Tongue (tissue), 1 donor: ENCODE measurements at regions not wholly inside any gene's neighbourhood (a gene's known extent, or its start where the extent isn't known, plus 50 kb on each side); places are given as distances from the start of the nearest gene placed in this dataset.
"Not testable (repeated sequence)": the region's sequence is repeated elsewhere in the genome, so short reads cannot be mapped to it uniquely, and the experiment has no call there.

Experiments
- DNase-seq: peaks from one replicate; pipeline ENCODE4 v3.0.0-alpha.2; 2015

DNA sequence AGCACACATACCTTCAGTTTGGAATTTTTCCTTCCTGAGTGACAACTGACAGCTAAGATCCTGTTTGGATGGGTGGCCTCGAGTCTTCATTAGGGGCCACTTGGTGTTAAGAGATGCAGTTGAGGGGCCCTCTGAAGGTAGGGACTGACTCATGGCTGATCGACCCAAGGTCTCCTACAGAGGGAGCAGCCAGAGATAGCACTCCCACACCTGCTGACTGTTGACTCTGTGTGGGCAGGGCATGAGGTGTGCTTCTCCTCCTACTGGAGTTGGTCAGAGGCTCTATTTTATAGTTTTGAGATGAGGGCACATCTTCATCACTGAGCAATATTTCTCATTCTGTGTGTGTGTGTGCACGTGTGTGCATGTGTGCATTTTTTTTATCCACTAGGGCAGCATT is 378.8 kb upstream of the PODXL start:
- DNase-seq, result no peak

- DNase-seq, result no peak
Observed at GRCh38 chr7:131934452-131934851, 378.0 kb upstream of the PODXL start.

- no peak for DNase-seq
Observed at GRCh38 chr7:131933751-131934289, 377.4 kb upstream of the PODXL start.

GRCh38 chr7:131933219-131933618 is 376.8 kb upstream of the PODXL start:
- not testable (repeated sequence) for DNase-seq

- DNase-seq, result no peak
Observed at GRCh38 chr7:131932271-131932670, 375.8 kb upstream of the PODXL start.

- DNase-seq, result no peak
Observed at GRCh38 chr7:131931370-131931769, 374.9 kb upstream of the PODXL start.

- DNase-seq, result no peak
Observed at GRCh38 chr7:131929632-131930031, 373.2 kb upstream of the PODXL start.

GRCh38 chr7:131927770-131928423 is 371.5 kb upstream of the PODXL start:
- DNase-seq, result no peak

GRCh38 chr7:131925636-131926035 is 369.2 kb upstream of the PODXL start:
- no peak for DNase-seq

- DNase-seq, result no peak
Observed at GRCh38 chr7:131924857-131925256, 368.4 kb upstream of the PODXL start.

DNA sequence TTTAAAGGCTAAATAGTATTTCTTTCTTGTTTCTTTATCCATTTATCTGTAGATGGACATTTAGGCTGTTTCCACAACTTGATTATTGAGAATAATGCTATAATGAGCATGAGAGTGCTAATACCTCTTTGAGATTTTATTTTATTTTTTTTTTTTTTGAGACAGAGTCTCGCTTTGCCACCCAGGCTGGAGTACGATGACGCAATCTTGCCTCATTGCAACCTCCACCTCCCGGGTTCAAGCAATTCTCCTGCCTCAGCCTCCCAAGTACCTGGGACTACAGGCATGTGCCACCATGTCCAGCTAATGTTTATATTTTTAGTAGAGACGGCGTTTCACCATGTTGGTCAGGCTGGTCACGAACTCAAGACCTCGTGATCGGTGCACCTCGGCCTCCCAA is 366.5 kb upstream of the PODXL start:
- DNase-seq, result not testable (repeated sequence)

GRCh38 chr7:131921016-131921415 is 364.6 kb upstream of the PODXL start:
- no peak for DNase-seq

DNA sequence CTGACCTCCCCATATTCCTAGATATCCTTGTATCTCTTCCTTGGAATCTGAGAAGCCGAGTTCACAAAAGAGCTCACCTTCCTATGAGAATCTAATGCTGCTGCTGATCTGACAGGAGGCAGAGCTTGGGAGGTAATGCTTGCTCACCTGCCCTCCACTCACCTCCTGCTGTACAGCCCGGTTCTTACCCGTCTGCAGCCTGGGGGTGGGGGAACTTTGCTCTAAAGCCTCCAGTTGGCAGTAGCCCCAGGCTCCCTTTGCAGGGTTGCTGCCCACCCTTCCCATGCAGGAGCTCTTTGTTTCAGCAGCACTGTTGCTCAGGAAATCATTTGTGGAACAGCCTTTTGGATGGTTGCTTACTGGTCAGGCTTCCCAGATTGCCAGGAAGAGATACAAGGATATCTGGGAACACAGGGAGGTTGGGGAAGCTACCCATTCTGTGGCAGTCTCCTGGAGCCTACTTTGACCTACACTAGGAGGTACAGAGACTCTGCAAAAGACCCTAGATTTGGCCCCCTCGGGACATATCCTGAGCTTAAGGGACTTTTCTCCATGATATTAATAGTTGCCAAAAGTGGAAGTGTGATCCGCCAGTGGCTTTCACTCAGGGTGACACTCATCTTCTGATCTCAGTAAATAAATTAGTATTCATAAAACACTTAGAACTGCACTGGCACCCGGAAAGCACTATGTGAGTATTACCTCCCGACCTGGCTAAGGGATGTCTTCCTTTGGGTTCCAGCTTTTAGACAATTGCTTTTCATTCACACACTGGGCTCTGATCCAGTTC is 363.7 kb upstream of the PODXL start:
- no peak for DNase-seq

- DNase-seq, result no peak
Observed at GRCh38 chr7:131911112-131911511, 354.7 kb upstream of the PODXL start.

GRCh38 chr7:131909151-131909768 is 352.8 kb upstream of the PODXL start:
- DNase-seq, result no peak

GRCh38 chr7:131908714-131909113 is 352.3 kb upstream of the PODXL start:
- no peak for DNase-seq

DNA sequence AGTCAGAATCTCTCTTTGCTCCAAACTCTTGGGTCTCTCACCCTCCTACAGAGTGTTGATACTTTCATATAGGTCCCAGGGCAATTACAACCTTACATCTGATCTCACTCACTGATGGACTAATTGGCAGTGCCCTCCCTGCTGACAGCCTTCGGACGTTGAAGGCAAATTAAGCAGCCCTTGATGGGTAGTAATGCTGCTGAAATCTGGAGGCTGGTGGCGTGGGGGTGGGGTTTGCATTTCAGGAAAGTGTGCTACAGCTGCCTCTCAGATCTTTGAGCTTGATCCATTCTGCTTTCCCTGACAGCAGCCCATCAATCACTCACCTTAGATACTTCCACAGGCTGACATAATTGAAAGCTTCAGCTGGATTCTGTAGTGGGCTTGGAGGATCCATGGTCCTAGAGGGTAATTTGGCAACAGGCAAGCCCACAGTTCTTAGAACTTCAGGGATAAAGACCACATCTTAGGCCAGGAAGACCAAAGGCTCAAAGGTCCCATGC is 349.1 kb upstream of the PODXL start:
- no peak for DNase-seq

DNA sequence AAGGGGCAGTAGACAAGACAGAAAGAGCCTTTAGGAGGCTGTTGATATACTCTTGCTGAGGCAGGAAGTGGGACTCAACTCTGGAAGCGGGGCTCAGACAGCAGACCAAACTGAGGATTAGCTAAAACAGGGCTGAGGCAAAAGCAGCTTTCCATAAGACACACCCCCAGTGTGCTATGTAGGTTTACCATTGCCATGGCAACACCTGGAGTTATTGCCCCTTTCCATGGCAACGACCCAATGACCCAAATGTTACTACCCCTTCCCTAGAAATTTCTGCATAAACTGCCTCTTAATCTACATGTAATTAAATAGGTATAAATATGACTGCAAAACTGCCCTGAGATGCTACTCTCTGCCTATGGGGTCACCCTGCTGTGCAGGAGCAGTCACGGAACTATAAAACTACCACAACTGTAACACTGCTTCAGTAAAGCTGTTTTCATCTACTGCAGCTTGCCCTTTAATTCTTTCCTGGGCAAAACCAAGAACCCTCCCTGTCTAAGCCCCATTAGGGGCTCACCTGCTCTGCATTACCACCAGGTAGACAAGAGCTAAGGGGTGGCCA is 348.4 kb upstream of the PODXL start:
- no peak for DNase-seq

DNA sequence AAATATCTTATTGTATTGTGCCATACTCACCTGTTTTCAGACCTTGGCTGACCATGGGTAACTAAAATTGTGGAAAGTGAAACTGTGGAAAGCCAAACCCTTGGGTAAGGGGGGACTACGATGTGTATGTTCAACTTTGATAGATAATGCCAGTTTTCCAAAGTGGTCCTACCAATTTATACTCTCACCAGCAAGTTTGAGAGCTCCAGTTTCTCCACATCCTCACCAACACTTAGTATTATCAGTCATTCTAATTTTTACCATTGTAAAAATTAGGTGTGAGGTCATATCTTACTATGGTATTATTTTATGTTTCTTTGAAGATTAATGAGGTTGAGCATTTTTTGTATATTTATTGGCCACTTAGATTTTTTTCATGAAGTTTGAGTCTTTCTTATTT is 346.9 kb upstream of the PODXL start:
- DNase-seq, result no peak

DNA sequence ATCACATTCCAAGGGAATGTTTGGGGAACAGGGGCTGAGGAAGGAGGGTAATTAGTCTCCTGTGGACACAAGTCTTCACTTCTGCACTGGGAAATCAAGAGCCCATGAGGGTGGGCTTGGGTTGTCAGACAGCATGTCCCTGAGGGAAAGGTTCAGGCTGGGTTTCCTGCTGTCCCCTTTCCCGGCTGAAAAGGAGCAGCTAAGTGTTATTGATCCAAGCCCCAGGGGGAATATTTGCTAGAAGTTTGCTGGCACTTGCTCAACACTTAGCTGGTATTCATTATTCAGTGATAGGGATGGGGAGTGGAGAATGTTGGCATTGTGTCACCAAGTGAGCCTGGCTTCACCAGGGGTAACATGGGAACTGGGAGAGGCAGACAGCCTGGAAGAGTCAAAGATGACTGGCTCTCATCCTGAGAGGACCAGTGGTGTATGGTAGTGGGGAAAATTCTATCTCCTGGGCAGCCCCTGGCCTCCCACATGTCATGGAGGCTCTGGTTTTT is 344.4 kb upstream of the PODXL start:
- no peak for DNase-seq

DNA sequence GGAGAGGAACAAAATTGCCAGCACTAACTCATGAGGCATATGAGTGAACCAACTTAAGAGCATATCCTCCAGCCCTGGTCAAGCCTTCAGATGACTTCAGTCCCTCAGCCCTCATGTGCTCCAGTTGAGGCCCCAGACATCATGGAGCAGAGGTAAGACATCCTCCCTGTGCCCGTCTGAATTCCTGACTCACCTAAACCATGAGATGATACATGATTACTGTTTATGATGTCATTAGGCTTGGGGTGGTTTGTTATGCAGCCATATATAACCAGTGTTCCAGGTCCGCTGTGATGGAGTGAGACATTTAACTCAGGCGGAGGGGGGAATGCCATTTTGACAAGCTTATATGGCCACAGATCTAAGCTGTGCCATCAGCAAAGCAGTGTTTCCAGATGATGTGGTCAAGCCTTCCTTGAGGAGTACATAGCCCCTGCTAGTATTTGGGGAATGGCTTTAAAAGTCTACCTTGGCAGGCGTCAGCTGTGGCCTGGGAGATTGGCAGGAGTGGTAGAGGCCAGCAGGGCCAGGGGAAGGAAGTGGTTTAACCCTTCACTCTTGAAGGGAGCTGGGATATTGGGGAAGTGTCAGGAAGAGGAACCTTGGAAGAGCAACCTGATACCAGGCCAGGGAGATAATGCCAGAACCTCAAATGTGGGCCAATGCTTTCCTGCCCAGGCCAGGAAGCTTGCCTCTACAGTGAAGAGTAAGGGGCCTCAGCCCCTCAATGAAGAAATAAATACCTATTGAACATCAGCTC is 343.0 kb upstream of the PODXL start:
- no peak for DNase-seq

- DNase-seq, result no peak
Observed at GRCh38 chr7:131898418-131898817, 342.0 kb upstream of the PODXL start.
